Natural killer cell (primary cell): ENCODE measurements at regions not wholly inside any gene's neighbourhood (a gene's known extent, or its start where the extent isn't known, plus 50 kb on each side); places are given as distances from the start of the nearest gene placed in this dataset.

Experiments used
- ATAC-seq, 3 donors: fragments of 150-1000 bp in 2 of 3; fragments of 200-7000 bp in 1 of 3; cut with Tn5 transposase; 1 replicate in 1 of 3; 2 replicates in 2 of 3; pipeline ENCODE4 v1.10.0; 2021; ENCODE audit warnings: mild to moderate bottlenecking in 2 of 3, moderate library complexity in 2 of 3
- DNase-seq, 2 donors: peaks; one replicate each; pipeline versions ENCODE4 v3.0.0 to v3.0.0-alpha.2; 2013 to 2021; ENCODE audit warnings: mixed read lengths in 1 of 2
- H3K27ac ChIP-seq: one replicate; pipeline ENCODE4 v1.5.1; 2013; ENCODE audit warnings: mild to moderate bottlenecking, low read length
- H3K27me3 ChIP-seq: one replicate; pipeline ENCODE4 v1.6.1; 2013; ENCODE audit warnings: low read length; ENCODE audit not compliant: control insufficient read depth, insufficient read depth
- H3K36me3 ChIP-seq: one replicate; pipeline ENCODE4 v1.6.1; 2013; ENCODE audit warnings: low read length; ENCODE audit not compliant: control insufficient read depth, insufficient read depth
- H3K4me1 ChIP-seq: one replicate; pipeline ENCODE4 v1.6.1; 2013; ENCODE audit warnings: low read length; ENCODE audit not compliant: control insufficient read depth, insufficient read depth
- H3K4me3 ChIP-seq: one replicate; pipeline ENCODE4 v1.5.1; 2013; ENCODE audit warnings: low read length
- H3K9me3 ChIP-seq: one replicate; pipeline ENCODE4 v1.6.1; 2013; ENCODE audit warnings: low read length; ENCODE audit not compliant: control insufficient read depth, insufficient read depth
- H3K27ac Mint-ChIP-seq, 2 donors: one replicate each; pipeline ENCODE4 v1.8.0; 2022; ENCODE audit warnings: mild to moderate bottlenecking in 2 of 2, mixed read lengths in 2 of 2, moderate library complexity in 1 of 2
- H3K27me3 Mint-ChIP-seq, 2 donors: one replicate each; pipeline ENCODE4 v1.8.0; 2022; ENCODE audit warnings: low read depth in 2 of 2, mixed read lengths in 2 of 2
- H3K36me3 Mint-ChIP-seq: one replicate; pipeline ENCODE4 v1.8.0; 2022; ENCODE audit warnings: mixed read lengths
- H3K4me1 Mint-ChIP-seq, 2 donors: one replicate each; pipeline ENCODE4 v1.8.0; 2022; ENCODE audit warnings: mixed read lengths in 2 of 2
- H3K4me3 Mint-ChIP-seq: one replicate; pipeline ENCODE4 v1.8.0; 2022; ENCODE audit warnings: mild to moderate bottlenecking, moderate library complexity, mixed read lengths
- H3K9me3 Mint-ChIP-seq, 2 donors: one replicate each; pipeline ENCODE4 v1.8.0; 2022; ENCODE audit warnings: mixed read lengths in 2 of 2
- WGBS: methylation state at CpG from one replicate; pipeline ENCODE4 v1.1.7; 2013; ENCODE audit warnings: missing lambda C conversion rate; ENCODE audit not compliant: insufficient coverage; 5-methylcytosine and 5-hydroxymethylcytosine counted together
- intact Hi-C: fragments of 100-400 bp; cut with micrococcal nuclease; formaldehyde crosslinking; loops from one replicate; pipeline ENCODE4 v1.14.2; 2022
- TF ChIP-seq, protein P1 (sequence below): fragments of 200-600 bp; IDR thresholded peaks from one replicate; pipeline ENCODE4 v1.8.0; 2022; ENCODE audit warnings: antibody characterized with exemption

DNA sequence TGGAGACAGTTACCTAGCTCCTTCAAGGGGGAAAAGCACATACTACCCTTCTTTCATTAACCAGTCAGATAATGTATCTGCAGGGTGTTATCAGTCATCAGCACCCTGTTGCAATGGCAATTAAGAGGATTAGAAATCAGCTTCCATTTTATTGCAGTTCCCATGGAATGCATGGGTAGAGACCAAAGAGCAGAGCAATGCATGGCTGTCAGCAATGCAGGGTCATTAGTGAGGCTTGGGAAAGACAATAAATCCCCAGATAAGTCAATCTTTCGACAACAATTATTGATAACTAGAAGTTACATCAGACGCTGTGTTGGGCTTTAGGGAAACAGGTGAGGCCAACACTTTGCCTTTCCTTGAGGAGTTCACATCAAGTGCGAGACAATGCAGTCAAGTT, 150.9 kb downstream of the MAFB start:
- Histone ChIP-seq H3K27ac (no peak overlapping the region), H3K4me3 (no peak overlapping the region), H3K9me3 (no peaks in the 10 kb centered on the region), H3K4me1 (no peaks in the 10 kb centered on the region), H3K27me3 (no peaks in the 10 kb centered on the region), H3K36me3 (no peaks in the 10 kb centered on the region)
- ATAC-seq (no peak), DNase-seq (no peak)
- Mint-ChIP-seq H3K4me1 (no peaks in the 10 kb centered on the region), H3K27me3 (peaks cover 5 to 14% of the 10 kb centered on the region in 2 donors), H3K9me3 (peaks cover 3% of the 10 kb centered on the region in 2 donors), H3K4me3 (no peak overlapping the region), H3K36me3 (no peaks in the 10 kb centered on the region), H3K27ac (no peak overlapping the region)
- 84% methylated on average over 3 of the region's 3 CpGs for WGBS
- intact Hi-C loops: no loop called here
- TF ChIP-seq, protein P1, sequence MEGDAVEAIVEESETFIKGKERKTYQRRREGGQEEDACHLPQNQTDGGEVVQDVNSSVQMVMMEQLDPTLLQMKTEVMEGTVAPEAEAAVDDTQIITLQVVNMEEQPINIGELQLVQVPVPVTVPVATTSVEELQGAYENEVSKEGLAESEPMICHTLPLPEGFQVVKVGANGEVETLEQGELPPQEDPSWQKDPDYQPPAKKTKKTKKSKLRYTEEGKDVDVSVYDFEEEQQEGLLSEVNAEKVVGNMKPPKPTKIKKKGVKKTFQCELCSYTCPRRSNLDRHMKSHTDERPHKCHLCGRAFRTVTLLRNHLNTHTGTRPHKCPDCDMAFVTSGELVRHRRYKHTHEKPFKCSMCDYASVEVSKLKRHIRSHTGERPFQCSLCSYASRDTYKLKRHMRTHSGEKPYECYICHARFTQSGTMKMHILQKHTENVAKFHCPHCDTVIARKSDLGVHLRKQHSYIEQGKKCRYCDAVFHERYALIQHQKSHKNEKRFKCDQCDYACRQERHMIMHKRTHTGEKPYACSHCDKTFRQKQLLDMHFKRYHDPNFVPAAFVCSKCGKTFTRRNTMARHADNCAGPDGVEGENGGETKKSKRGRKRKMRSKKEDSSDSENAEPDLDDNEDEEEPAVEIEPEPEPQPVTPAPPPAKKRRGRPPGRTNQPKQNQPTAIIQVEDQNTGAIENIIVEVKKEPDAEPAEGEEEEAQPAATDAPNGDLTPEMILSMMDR: no peak

DNA sequence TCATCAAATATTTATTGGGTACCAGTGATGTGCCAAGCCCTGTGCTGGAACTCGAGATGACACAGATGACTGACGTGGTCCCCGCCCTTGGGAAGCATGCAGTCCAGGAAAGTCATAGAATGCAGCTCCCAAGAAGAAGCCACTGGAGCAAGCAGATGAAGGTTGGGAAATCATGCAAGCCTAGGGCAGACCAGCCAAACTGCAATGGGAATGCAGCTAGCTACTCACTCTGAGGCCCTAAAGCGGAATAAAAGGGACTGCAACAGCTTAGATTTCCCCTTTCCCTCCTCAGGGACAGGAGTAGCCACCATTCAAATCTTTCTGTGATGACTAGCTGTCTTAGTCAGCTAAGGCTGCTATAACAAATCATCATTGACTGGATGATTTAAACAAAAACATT, 152.2 kb downstream of the MAFB start:
- H3K27ac ChIP-seq: no peak overlapping the region
- ATAC-seq (no peak), DNase-seq (no peak)
- 88% methylated on average over 4 of the region's 4 CpGs for WGBS
- no peaks in the 10 kb centered on the region for H3K4me1 ChIP-seq
- intact Hi-C loops: no loop called here
- no peaks in the 10 kb centered on the region for H3K9me3 ChIP-seq
- H3K27me3 Mint-ChIP-seq: peaks cover 5 to 14% of the 10 kb centered on the region in 2 donors
- no peaks in the 10 kb centered on the region for H3K36me3 ChIP-seq
- no peaks in the 10 kb centered on the region for H3K27me3 ChIP-seq
- no peak overlapping the region for H3K4me3 ChIP-seq
- TF ChIP-seq, protein P1: no peak
- H3K9me3 Mint-ChIP-seq: peaks cover 3% of the 10 kb centered on the region in 2 donors
- no peak overlapping the region for H3K27ac Mint-ChIP-seq
- H3K36me3 Mint-ChIP-seq: no peaks in the 10 kb centered on the region
- no peak overlapping the region for H3K4me3 Mint-ChIP-seq
- no peaks in the 10 kb centered on the region for H3K4me1 Mint-ChIP-seq

DNA sequence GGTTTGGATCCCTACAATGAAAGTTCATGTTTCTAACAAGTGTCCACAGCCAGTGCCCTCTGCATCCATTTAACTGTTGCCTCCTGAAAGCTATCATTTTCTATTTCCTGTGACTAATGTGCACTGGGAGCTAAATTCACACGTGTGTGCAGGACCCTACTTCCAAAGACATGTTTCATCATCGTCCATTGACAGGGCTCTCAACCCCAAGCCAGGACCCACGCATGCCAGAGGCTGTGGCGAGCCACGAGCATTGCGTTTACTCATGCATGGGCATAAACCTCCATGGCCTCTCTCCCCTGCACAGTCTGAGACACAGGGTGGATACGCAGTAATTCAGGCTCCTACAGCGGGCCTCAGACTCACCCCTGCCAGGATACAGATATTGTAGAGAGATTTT, 153.2 kb downstream of the MAFB start:
- intact Hi-C loops: no loop called here
- no peak overlapping the region for H3K4me3 Mint-ChIP-seq
- no peaks in the 10 kb centered on the region for H3K4me1 ChIP-seq
- ATAC-seq: no peak
- H3K36me3 ChIP-seq: no peaks in the 10 kb centered on the region
- H3K4me1 Mint-ChIP-seq: no peaks in the 10 kb centered on the region
- H3K9me3 Mint-ChIP-seq: peaks cover 6 to 7% of the 10 kb centered on the region in 2 donors
- no peaks in the 10 kb centered on the region for H3K36me3 Mint-ChIP-seq
- H3K27ac Mint-ChIP-seq: no peak overlapping the region
- TF ChIP-seq, protein P1: no peak
- no peaks in the 10 kb centered on the region for H3K27me3 ChIP-seq
- peaks cover 2% of the 10 kb centered on the region for H3K9me3 ChIP-seq
- no peak overlapping the region for H3K4me3 ChIP-seq
- WGBS: 82% methylated on average over 7 of the region's 8 CpGs
- peaks cover 5 to 11% of the 10 kb centered on the region in 2 donors for H3K27me3 Mint-ChIP-seq
- DNase-seq: no peak
- no peak overlapping the region for H3K27ac ChIP-seq

DNA sequence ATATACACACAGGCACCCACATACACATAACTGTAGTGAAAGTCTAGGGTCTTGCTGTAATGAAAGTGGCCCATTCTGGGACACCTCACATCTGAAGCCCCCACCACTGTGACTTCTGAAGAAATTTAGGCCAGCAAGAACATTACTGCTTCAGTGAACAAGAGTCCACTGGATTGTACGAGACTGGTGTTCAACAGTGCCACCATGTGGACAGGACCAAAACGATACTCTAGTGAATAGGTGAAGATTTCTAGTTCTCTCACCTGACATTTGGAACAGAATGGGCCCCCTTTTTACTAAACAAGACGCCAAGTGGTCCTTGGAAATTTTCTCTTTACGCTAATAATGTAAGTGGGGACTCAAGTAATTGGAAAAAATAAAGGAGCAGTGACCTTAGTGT, 156.9 kb downstream of the MAFB start:
- no peak for ATAC-seq
- H3K36me3 ChIP-seq: no peaks in the 10 kb centered on the region
- peaks cover 2% of the 10 kb centered on the region for H3K9me3 ChIP-seq
- no peak overlapping the region for H3K27ac ChIP-seq
- 63% methylated on average over 4 of the region's 4 CpGs for WGBS
- intact Hi-C loops: no loop called here
- H3K27me3 ChIP-seq: no peaks in the 10 kb centered on the region
- H3K4me1 ChIP-seq: no peaks in the 10 kb centered on the region
- no peaks in the 10 kb centered on the region for H3K36me3 Mint-ChIP-seq
- no peak overlapping the region for H3K4me3 Mint-ChIP-seq
- peaks cover 8% of the 10 kb centered on the region in 2 donors for H3K9me3 Mint-ChIP-seq
- H3K27me3 Mint-ChIP-seq: peaks cover 5 to 9% of the 10 kb centered on the region in 2 donors
- no peak overlapping the region for H3K4me3 ChIP-seq
- H3K27ac Mint-ChIP-seq: no peak overlapping the region
- no peak for DNase-seq
- H3K4me1 Mint-ChIP-seq: no peaks in the 10 kb centered on the region
- TF ChIP-seq, protein P1: no peak
